ENCODE measurements at regions not wholly inside any gene's neighbourhood (a gene's known extent, or its start where the extent isn't known, plus 50 kb on each side); places are given as distances from the start of the nearest gene placed in this dataset.

DNA sequence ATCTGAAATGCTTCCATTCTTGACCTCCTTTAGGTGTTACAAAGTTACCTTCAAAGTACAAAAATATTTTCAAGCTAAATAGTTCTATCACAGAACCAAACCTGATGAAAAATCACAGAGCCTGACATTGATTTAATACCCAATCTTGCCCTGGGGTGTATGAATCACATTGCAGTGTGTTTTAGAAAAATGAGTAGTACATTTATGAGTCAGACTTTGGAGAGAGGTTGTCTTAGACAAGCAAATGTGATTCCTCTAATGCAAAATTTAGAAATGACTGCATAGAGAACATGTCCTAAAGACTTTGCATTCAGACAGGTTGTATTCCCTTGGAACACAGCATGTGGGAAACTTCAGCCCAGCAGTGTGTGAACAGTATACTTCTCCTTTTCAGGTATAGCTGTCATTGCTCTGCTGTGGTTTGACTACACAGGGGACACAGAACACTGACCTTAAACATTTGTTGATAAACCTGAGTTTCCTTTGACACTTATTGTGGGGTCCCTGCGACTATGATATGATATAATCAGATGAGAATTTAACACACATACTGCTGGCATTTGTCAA, 972.1 kb downstream of the JRKL start:
- Mint-ChIP-seq H3K4me1 (no peaks in the 10 kb centered on the region), H3K27ac (no peak overlapping the region), H3K27me3 (ENCODE audit: low read depth in 3 of 3) (no peaks in the 10 kb centered on the region), H3K36me3 (no peaks in the 10 kb centered on the region), H3K4me3 (no peak overlapping the region), H3K9me3 (peaks cover 2 to 9% (median 4%) of the 10 kb centered on the region in 7 donors)
- H4K20me1 ChIP-seq (ENCODE audit: insufficient read depth, low read length) = no peaks in the 10 kb centered on the region
- H3K4me3 ChIP-seq (replicated peaks in 1 of 3; ENCODE audit: low read depth in 2 of 3, low read length in 3 of 3) = no peak overlapping the region
- intact Hi-C loops (cut with micrococcal nuclease) = no loop called here
- no peak overlapping the region for H2AFZ ChIP-seq (ENCODE audit: insufficient read depth, low read depth, low read length, poor library complexity, severe bottlenecking)
- H3K4me2 ChIP-seq (replicated peaks; ENCODE audit: extremely low read depth, low read length, poor library complexity, severe bottlenecking) = no peak overlapping the region
- DNase-seq = no peak
- H3K79me2 ChIP-seq (ENCODE audit: insufficient read depth, low read length) = no peaks in the 10 kb centered on the region
- no peak overlapping the region for H3K27ac ChIP-seq (ENCODE audit: low read depth in 1 of 2, low read length in 2 of 2)
- no peak overlapping the region for H3K9ac ChIP-seq (ENCODE audit: insufficient read depth, low read length, poor library complexity, severe bottlenecking)
- WGBS (ENCODE audit: insufficient coverage) = no CpG with 5 or more reads among the region's 1 CpG
- no peaks in the 10 kb centered on the region for H3K4me1 ChIP-seq (ENCODE audit: control insufficient read depth in 1 of 2, insufficient read depth in 2 of 2, low read length in 2 of 2)
- no peaks in the 10 kb centered on the region for H3K27me3 ChIP-seq (ENCODE audit: control insufficient read depth in 2 of 2, insufficient read depth in 2 of 2, low read length in 2 of 2)
- no peaks in the 10 kb centered on the region for H3K36me3 ChIP-seq (replicated peaks in 1 of 2; ENCODE audit: control insufficient read depth in 1 of 2, insufficient read depth in 2 of 2, low read length in 2 of 2)
- peaks cover 9 to 14% of the 10 kb centered on the region in 2 donors for H3K9me3 ChIP-seq (replicated peaks in 1 of 2; ENCODE audit: control insufficient read depth in 1 of 2, insufficient read depth in 1 of 2, low read length in 2 of 2)
- TF ChIP-seq, protein P1, sequence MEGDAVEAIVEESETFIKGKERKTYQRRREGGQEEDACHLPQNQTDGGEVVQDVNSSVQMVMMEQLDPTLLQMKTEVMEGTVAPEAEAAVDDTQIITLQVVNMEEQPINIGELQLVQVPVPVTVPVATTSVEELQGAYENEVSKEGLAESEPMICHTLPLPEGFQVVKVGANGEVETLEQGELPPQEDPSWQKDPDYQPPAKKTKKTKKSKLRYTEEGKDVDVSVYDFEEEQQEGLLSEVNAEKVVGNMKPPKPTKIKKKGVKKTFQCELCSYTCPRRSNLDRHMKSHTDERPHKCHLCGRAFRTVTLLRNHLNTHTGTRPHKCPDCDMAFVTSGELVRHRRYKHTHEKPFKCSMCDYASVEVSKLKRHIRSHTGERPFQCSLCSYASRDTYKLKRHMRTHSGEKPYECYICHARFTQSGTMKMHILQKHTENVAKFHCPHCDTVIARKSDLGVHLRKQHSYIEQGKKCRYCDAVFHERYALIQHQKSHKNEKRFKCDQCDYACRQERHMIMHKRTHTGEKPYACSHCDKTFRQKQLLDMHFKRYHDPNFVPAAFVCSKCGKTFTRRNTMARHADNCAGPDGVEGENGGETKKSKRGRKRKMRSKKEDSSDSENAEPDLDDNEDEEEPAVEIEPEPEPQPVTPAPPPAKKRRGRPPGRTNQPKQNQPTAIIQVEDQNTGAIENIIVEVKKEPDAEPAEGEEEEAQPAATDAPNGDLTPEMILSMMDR (IDR thresholded peaks at IDR 0.05) = no peak

DNA sequence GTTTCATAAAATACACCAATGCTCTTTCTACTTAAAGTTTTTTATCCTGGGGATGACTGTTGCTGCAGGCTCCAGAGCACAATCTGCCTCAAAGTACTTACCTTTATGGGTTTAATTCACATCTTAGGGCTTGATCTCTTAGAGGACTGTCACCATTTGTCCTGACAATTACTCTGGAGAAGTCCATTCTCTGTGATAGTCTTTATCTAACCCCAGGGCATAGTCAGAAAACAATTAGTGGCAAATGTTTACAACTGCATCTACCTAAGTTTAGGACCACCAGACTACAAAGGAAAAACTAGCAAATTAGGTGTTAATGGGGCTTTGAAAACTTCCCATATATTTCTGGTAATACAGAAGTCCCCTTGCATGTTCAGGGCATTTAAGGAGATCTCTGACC, 973.5 kb downstream of the JRKL start:
- H3K9me3 Mint-ChIP-seq = peaks cover 5 to 21% (median 10%) of the 10 kb centered on the region in 7 donors
- DNase-seq = no peak
- TF ChIP-seq, protein P1 (IDR thresholded peaks at IDR 0.05) = no peak
- intact Hi-C loops (cut with micrococcal nuclease) = no loop called here
- H3K4me1 ChIP-seq (ENCODE audit: control insufficient read depth in 1 of 2, insufficient read depth in 2 of 2, low read length in 2 of 2) = no peaks in the 10 kb centered on the region
- H3K4me1 Mint-ChIP-seq = no peaks in the 10 kb centered on the region
- H3K27ac ChIP-seq (ENCODE audit: low read depth in 1 of 2, low read length in 2 of 2) = no peak overlapping the region
- no peak overlapping the region for H2AFZ ChIP-seq (ENCODE audit: insufficient read depth, low read depth, low read length, poor library complexity, severe bottlenecking)
- peaks cover 22 to 28% of the 10 kb centered on the region in 2 donors for H3K9me3 ChIP-seq (replicated peaks in 1 of 2; ENCODE audit: control insufficient read depth in 1 of 2, insufficient read depth in 1 of 2, low read length in 2 of 2)
- no peaks in the 10 kb centered on the region for H3K36me3 ChIP-seq (replicated peaks in 1 of 2; ENCODE audit: control insufficient read depth in 1 of 2, insufficient read depth in 2 of 2, low read length in 2 of 2)
- no peak overlapping the region for H3K4me3 ChIP-seq (replicated peaks in 1 of 3; ENCODE audit: low read depth in 2 of 3, low read length in 3 of 3)
- H3K4me2 ChIP-seq (replicated peaks; ENCODE audit: extremely low read depth, low read length, poor library complexity, severe bottlenecking) = no peak overlapping the region
- no peaks in the 10 kb centered on the region for H3K27me3 ChIP-seq (ENCODE audit: control insufficient read depth in 2 of 2, insufficient read depth in 2 of 2, low read length in 2 of 2)
- no peaks in the 10 kb centered on the region for H3K27me3 Mint-ChIP-seq (ENCODE audit: low read depth in 3 of 3)
- no peaks in the 10 kb centered on the region for H3K36me3 Mint-ChIP-seq
- H3K27ac Mint-ChIP-seq = no peak overlapping the region
- no peak overlapping the region for H3K4me3 Mint-ChIP-seq
- no peaks in the 10 kb centered on the region for H3K79me2 ChIP-seq (ENCODE audit: insufficient read depth, low read length)
- H3K9ac ChIP-seq (ENCODE audit: insufficient read depth, low read length, poor library complexity, severe bottlenecking) = no peak overlapping the region
- no peaks in the 10 kb centered on the region for H4K20me1 ChIP-seq (ENCODE audit: insufficient read depth, low read length)

Data from CD14-positive monocyte (primary cell).